GM23338 (cell line): ENCODE measurements at regions not wholly inside any gene's neighbourhood (a gene's known extent, or its start where the extent isn't known, plus 50 kb on each side); places are given as distances from the start of the nearest gene placed in this dataset.

ENCODE experiments used
- ATAC-seq: fragments of 200-7000 bp; cut with Tn5 transposase; 3 replicates; pipeline ENCODE4 v1.9.1; 2020
- DNase-seq: peaks from one replicate; pipeline ENCODE4 v3.0.0-alpha.2; 2015; ENCODE audit warnings: low spot score
- H2AFZ ChIP-seq: fragments of 200-600 bp; sonication (generic); 2 replicates; pipeline ENCODE4 v1.8.0; 2016; ENCODE audit warnings: antibody characterized with exemption, mild to moderate bottlenecking, moderate library complexity
- H3F3A ChIP-seq: fragments of 200-600 bp; sonication (generic); replicated peaks from 2 replicates; pipeline ENCODE4 v1.8.0; 2017; ENCODE audit warnings: antibody characterized with exemption, mixed run types, low read depth
- H3K27ac ChIP-seq: fragments of 200-600 bp; sonication (generic); 2 replicates; pipeline ENCODE4 v1.6.1; 2016; ENCODE audit warnings: low read depth
- H3K27me3 ChIP-seq: fragments of 200-600 bp; sonication (generic); 2 replicates; pipeline ENCODE4 v1.8.0; 2016; ENCODE audit warnings: mild to moderate bottlenecking, mixed run types, moderate library complexity; ENCODE audit not compliant: insufficient read depth
- H3K36me3 ChIP-seq: fragments of 200-600 bp; sonication (generic); 2 replicates; pipeline ENCODE4 v1.8.0; 2016; ENCODE audit warnings: mild to moderate bottlenecking; ENCODE audit not compliant: insufficient read depth
- H3K4me1 ChIP-seq: fragments of 200-600 bp; sonication (generic); 2 replicates; pipeline ENCODE4 v1.8.0; 2016; ENCODE audit warnings: mild to moderate bottlenecking, moderate library complexity; ENCODE audit not compliant: insufficient read depth
- H3K4me2 ChIP-seq: fragments of 200-600 bp; sonication (generic); 2 replicates; pipeline ENCODE4 v1.7.1; 2017; ENCODE audit warnings: mixed run types
- H3K4me3 ChIP-seq: fragments of 200-600 bp; sonication (generic); 2 replicates; pipeline ENCODE4 v1.6.1; 2016; ENCODE audit warnings: mixed run types
- H3K79me2 ChIP-seq: fragments of 200-600 bp; sonication (generic); replicated peaks from 2 replicates; pipeline ENCODE4 v1.8.0; 2017; ENCODE audit warnings: mild to moderate bottlenecking; ENCODE audit not compliant: insufficient read depth
- H3K9me2 ChIP-seq: fragments of 200-600 bp; sonication (generic); 2 replicates; pipeline ENCODE4 v1.8.0; 2017; ENCODE audit not compliant: insufficient read depth
- H4K20me1 ChIP-seq: fragments of 200-600 bp; sonication (generic); replicated peaks from 2 replicates; pipeline ENCODE4 v1.8.0; 2017; ENCODE audit warnings: mild to moderate bottlenecking; ENCODE audit not compliant: insufficient read depth
- H3K27ac Mint-ChIP-seq: 2 replicates; pipeline ENCODE4 v1.8.0; 2020; ENCODE audit warnings: inconsistent platforms, mild to moderate bottlenecking, moderate library complexity, mixed read lengths
- H3K27me3 Mint-ChIP-seq: 3 replicates; pipeline ENCODE4 v1.8.0; 2022; ENCODE audit warnings: low read depth, mild to moderate bottlenecking, moderate library complexity, mixed read lengths, inconsistent platforms; ENCODE audit not compliant: insufficient read depth, poor library complexity
- H3K36me3 Mint-ChIP-seq: 3 replicates; pipeline ENCODE4 v1.8.0; 2021; ENCODE audit warnings: low read depth, mild to moderate bottlenecking, inconsistent platforms, moderate library complexity, mixed read lengths
- H3K4me1 Mint-ChIP-seq: 3 replicates; pipeline ENCODE4 v1.8.0; 2020; ENCODE audit warnings: mild to moderate bottlenecking, inconsistent platforms, mixed read lengths
- H3K4me3 Mint-ChIP-seq: 3 replicates; pipeline ENCODE4 v1.8.0; 2021; ENCODE audit warnings: moderate library complexity, mild to moderate bottlenecking, inconsistent platforms, mixed read lengths
- H3K9me3 Mint-ChIP-seq: 3 replicates; pipeline ENCODE4 v1.8.0; 2020; ENCODE audit warnings: moderate library complexity, mild to moderate bottlenecking, inconsistent platforms, mixed read lengths
- CREB1 ChIP-seq: fragments of 250-450 bp; sonication (Bioruptor Pico); IDR thresholded peaks from 2 replicates; pipeline ENCODE4 v1.5.0; 2020; ENCODE audit warnings: low read depth, mild to moderate bottlenecking, moderate library complexity
- ETS1 ChIP-seq: IDR thresholded peaks from 2 replicates; pipeline ENCODE4 v1.6.1; 2016; ENCODE audit warnings: antibody characterized with exemption
- EZH2 ChIP-seq: fragments of 200-600 bp; sonication (generic); IDR thresholded peaks from one replicate; pipeline ENCODE4 v1.8.0; 2017; ENCODE audit warnings: antibody characterized with exemption, mild to moderate bottlenecking, low read depth; ENCODE audit not compliant: unreplicated experiment
- EZH2phosphoT487 ChIP-seq: fragments of 200-600 bp; sonication (generic); IDR thresholded peaks from one replicate; pipeline ENCODE4 v1.8.1; 2018; ENCODE audit warnings: antibody characterized with exemption; ENCODE audit not compliant: unreplicated experiment
- NANOG ChIP-seq: IDR thresholded peaks from 2 replicates; pipeline ENCODE4 v1.6.1; 2016; ENCODE audit warnings: antibody characterized with exemption, borderline replicate concordance
- STAT1 ChIP-seq: IDR thresholded peaks from one replicate; pipeline ENCODE4 v1.6.1; 2016; ENCODE audit warnings: antibody characterized with exemption; ENCODE audit not compliant: unreplicated experiment
- ZNF114 ChIP-seq: fragments of 250-450 bp; sonication (Bioruptor Pico); IDR thresholded peaks from 2 replicates; pipeline ENCODE4 v1.5.0; 2020; ENCODE audit warnings: mild to moderate bottlenecking, moderate library complexity
- ZNF331 ChIP-seq: fragments of 250-450 bp; sonication (Bioruptor Pico); IDR thresholded peaks from 2 replicates; pipeline ENCODE4 v1.5.0; 2020; ENCODE audit warnings: low read depth, mild to moderate bottlenecking, moderate library complexity
- ZNF462 ChIP-seq: fragments of 250-450 bp; sonication (Bioruptor Pico); IDR thresholded peaks from 2 replicates; pipeline ENCODE4 v1.5.0; 2020; ENCODE audit warnings: mild to moderate bottlenecking, moderate library complexity
- TF ChIP-seq, protein P1 (sequence below): IDR thresholded peaks from one replicate; pipeline ENCODE4 v1.6.1; 2018; ENCODE audit warnings: antibody characterized with exemption; ENCODE audit not compliant: unreplicated experiment
- TF ChIP-seq, protein P2 (sequence below), 2 experiments: fragments of 200-600 bp in 1 of 2; sonication (generic) in 1 of 2; conservative IDR thresholded peaks; 2 replicates each; pipeline versions ENCODE4 v1.5.1 to v1.6.1; 2016 to 2017; ENCODE audit warnings: antibody characterized with exemption in 2 of 2, low read depth in 2 of 2, mild to moderate bottlenecking in 2 of 2, moderate library complexity in 1 of 2

GRCh38 chr12:13436696-13437391 is 240.3 kb downstream of the EMP1 start (continued):
- TF ChIP-seq, protein P1, sequence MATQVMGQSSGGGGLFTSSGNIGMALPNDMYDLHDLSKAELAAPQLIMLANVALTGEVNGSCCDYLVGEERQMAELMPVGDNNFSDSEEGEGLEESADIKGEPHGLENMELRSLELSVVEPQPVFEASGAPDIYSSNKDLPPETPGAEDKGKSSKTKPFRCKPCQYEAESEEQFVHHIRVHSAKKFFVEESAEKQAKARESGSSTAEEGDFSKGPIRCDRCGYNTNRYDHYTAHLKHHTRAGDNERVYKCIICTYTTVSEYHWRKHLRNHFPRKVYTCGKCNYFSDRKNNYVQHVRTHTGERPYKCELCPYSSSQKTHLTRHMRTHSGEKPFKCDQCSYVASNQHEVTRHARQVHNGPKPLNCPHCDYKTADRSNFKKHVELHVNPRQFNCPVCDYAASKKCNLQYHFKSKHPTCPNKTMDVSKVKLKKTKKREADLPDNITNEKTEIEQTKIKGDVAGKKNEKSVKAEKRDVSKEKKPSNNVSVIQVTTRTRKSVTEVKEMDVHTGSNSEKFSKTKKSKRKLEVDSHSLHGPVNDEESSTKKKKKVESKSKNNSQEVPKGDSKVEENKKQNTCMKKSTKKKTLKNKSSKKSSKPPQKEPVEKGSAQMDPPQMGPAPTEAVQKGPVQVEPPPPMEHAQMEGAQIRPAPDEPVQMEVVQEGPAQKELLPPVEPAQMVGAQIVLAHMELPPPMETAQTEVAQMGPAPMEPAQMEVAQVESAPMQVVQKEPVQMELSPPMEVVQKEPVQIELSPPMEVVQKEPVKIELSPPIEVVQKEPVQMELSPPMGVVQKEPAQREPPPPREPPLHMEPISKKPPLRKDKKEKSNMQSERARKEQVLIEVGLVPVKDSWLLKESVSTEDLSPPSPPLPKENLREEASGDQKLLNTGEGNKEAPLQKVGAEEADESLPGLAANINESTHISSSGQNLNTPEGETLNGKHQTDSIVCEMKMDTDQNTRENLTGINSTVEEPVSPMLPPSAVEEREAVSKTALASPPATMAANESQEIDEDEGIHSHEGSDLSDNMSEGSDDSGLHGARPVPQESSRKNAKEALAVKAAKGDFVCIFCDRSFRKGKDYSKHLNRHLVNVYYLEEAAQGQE = no peak

DNA sequence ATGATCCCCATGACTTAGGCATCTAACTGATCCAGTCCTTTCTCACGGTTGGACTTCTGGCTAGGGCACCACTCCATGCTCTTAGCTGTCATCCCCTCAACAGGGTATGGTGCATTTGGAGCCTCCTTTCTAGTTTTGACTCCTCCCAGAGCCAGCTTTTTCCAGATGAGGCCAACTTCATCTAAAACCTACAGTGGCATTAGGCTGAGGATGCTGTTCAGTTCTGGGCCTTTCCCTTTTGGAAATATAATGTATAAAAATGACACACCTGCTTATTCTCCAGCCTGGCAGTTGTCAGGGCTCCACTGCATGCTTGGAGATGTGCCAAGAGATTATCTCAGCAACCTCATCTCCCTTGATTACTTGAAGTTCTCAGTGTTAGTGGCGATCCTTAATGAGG is 239.7 kb downstream of the EMP1 start:
- Histone ChIP-seq H3F3A (no peaks in the 10 kb centered on the region), H3K79me2 (no peaks in the 10 kb centered on the region), H3K27me3 (no peaks in the 10 kb centered on the region), H3K4me2 (no peak overlapping the region), H4K20me1 (no peaks in the 10 kb centered on the region), H3K4me3 (no peak overlapping the region), H3K27ac (no peak overlapping the region), H2AFZ (peak overlapping the region; percentile 82; the same call in 1 of the 2 replicates), H3K4me1 (peaks cover 11% of the 10 kb centered on the region; the same call in 1 of the 2 replicates), H3K9me2 (no peaks in the 10 kb centered on the region), H3K36me3 (no peaks in the 10 kb centered on the region)
- Mint-ChIP-seq H3K4me1 (peaks cover 9% of the 10 kb centered on the region; the same call in 2 of the 3 replicates), H3K36me3 (no peaks in the 10 kb centered on the region), H3K4me3 (no peak overlapping the region), H3K27ac (no peak overlapping the region; the same call in 1 of the 2 replicates), H3K9me3 (no peaks in the 10 kb centered on the region), H3K27me3 (peaks cover 7% of the 10 kb centered on the region)
- DNase-seq (no peak), ATAC-seq (no peak)
- TF ChIP-seq ZNF462 (CRISPR knock-in tag) = no peak
- TF ChIP-seq, protein P2, sequence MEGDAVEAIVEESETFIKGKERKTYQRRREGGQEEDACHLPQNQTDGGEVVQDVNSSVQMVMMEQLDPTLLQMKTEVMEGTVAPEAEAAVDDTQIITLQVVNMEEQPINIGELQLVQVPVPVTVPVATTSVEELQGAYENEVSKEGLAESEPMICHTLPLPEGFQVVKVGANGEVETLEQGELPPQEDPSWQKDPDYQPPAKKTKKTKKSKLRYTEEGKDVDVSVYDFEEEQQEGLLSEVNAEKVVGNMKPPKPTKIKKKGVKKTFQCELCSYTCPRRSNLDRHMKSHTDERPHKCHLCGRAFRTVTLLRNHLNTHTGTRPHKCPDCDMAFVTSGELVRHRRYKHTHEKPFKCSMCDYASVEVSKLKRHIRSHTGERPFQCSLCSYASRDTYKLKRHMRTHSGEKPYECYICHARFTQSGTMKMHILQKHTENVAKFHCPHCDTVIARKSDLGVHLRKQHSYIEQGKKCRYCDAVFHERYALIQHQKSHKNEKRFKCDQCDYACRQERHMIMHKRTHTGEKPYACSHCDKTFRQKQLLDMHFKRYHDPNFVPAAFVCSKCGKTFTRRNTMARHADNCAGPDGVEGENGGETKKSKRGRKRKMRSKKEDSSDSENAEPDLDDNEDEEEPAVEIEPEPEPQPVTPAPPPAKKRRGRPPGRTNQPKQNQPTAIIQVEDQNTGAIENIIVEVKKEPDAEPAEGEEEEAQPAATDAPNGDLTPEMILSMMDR (conservative IDR thresholded peaks at IDR 0.05; ENCODE audit: low read depth in 2 of 2) = no peak
- TF ChIP-seq ZNF114 (CRISPR knock-in tag) = no peak
- no peak for TF ChIP-seq STAT1
- no peak for TF ChIP-seq NANOG
- TF ChIP-seq CREB1 = no peak
- TF ChIP-seq ZNF331 (CRISPR knock-in tag) = no peak
- no peak for TF ChIP-seq ETS1
- no peak for TF ChIP-seq EZH2
- TF ChIP-seq EZH2phosphoT487 = no peak
